Brain microvascular endothelial cell (primary cell): ENCODE measurements at regions not wholly inside any gene's neighbourhood (a gene's known extent, or its start where the extent isn't known, plus 50 kb on each side); places are given as distances from the start of the nearest gene placed in this dataset.

Source experiments
- DNase-seq: peaks from one replicate; pipeline ENCODE4 v3.0.0-alpha.2; 2020
- H3K27ac ChIP-seq: fragments of 250-450 bp; sonication (Bioruptor Pico); 2 replicates; pipeline ENCODE4 v1.5.1; 2020; ENCODE audit warnings: mild to moderate bottlenecking, moderate library complexity
- H3K27me3 ChIP-seq: fragments of 250-450 bp; sonication (Bioruptor Pico); replicated peaks from 2 replicates; pipeline ENCODE4 v1.5.1; 2020; ENCODE audit warnings: mild to moderate bottlenecking
- H3K36me3 ChIP-seq: fragments of 250-450 bp; sonication (Bioruptor Pico); replicated peaks from 2 replicates; pipeline ENCODE4 v1.5.1; 2020; ENCODE audit warnings: mild to moderate bottlenecking
- H3K4me3 ChIP-seq: 2 replicates; pipeline ENCODE4 v1.5.1; 2011; ENCODE audit warnings: low read depth, mild to moderate bottlenecking, control low read depth, low read length, moderate library complexity
- in situ Hi-C: cut with HindIII; loops from 2 replicates; pipeline ENCODE4 v1.10.0; 2017; ENCODE audit warnings: low sequenced_read_pairs, low pct_ligation_motif_present
- TF ChIP-seq, protein P1 (sequence below): IDR thresholded peaks from 2 replicates; pipeline ENCODE4 v1.5.1; 2011; ENCODE audit warnings: low read depth, mild to moderate bottlenecking, moderate library complexity, low read length, control low read depth, inconsistent platforms; ENCODE audit errors: missing control alignments

DNA sequence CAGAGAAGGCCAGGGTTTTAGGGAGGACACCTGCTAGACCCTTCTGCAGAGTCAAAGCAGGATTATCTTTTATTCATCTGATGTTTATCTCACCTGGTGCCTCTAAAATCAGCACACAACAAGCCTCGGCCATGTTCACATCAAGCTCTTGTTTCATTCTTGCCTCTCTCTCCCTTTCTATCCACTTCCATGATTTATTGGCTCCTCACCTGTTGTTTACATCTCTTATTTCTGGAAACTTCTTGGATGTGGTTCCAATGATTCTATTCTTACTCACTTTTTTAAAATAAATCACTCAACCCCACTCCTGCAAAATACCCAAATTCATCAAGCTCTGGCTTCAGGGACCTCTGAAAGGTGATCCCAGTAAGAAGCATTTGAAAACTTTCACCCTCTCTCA lies 407.0 kb upstream of the KLF4 start:
- H3K4me3 ChIP-seq, result no peak overlapping the region
- no peaks in the 10 kb centered on the region for H3K27me3 ChIP-seq
- DNase-seq, result no peak
- H3K36me3 ChIP-seq, result no peaks in the 10 kb centered on the region
- TF ChIP-seq, protein P1, sequence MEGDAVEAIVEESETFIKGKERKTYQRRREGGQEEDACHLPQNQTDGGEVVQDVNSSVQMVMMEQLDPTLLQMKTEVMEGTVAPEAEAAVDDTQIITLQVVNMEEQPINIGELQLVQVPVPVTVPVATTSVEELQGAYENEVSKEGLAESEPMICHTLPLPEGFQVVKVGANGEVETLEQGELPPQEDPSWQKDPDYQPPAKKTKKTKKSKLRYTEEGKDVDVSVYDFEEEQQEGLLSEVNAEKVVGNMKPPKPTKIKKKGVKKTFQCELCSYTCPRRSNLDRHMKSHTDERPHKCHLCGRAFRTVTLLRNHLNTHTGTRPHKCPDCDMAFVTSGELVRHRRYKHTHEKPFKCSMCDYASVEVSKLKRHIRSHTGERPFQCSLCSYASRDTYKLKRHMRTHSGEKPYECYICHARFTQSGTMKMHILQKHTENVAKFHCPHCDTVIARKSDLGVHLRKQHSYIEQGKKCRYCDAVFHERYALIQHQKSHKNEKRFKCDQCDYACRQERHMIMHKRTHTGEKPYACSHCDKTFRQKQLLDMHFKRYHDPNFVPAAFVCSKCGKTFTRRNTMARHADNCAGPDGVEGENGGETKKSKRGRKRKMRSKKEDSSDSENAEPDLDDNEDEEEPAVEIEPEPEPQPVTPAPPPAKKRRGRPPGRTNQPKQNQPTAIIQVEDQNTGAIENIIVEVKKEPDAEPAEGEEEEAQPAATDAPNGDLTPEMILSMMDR, result no peak
- no peak overlapping the region for H3K27ac ChIP-seq
- in situ Hi-C loops, result no loop called here

GRCh38 chr9:107895501-107896001 lies 406.0 kb upstream of the KLF4 start:
- Histone ChIP-seq H3K4me3 (no peak overlapping the region), H3K27ac (no peak overlapping the region), H3K27me3 (no peaks in the 10 kb centered on the region), H3K36me3 (no peaks in the 10 kb centered on the region)
- TF ChIP-seq, protein P1, result no peak
- DNase-seq, result no peak
- in situ Hi-C loops, result no loop called here

DNA sequence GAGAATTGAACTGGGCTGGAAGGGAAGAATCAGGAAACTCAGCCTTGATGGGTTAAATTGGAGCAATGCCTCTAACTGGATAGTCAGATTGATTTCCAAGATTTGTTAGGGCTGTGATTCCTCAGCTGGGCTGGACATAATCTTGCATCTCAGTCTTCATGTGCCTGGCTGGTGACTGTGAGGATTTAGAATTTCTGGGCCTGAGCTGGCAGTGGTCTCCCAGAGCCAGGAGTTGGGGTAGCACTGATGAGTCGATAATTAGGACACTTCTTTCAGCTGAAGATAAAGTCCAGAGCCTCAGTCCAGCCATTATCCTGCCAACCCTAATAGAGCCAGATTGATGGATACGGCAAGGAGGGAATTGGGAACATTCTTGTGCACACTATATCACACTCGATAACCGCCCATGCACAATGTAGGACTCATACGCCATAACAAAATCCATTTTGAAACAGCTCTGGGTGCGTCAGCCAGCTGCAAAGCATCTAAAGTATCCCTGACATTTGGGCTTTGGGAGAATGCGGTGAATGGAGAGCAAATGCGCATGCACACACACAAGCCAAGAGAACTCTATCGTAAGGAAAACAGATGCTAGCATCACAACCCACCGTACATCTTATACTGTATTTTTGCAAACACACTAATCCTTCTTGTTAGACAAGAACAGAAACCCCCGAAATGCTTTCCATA lies 405.1 kb upstream of the KLF4 start:
- TF ChIP-seq, protein P1, result no peak
- H3K36me3 ChIP-seq, result no peaks in the 10 kb centered on the region
- DNase-seq, result no peak
- H3K27me3 ChIP-seq, result no peaks in the 10 kb centered on the region
- no peak overlapping the region for H3K4me3 ChIP-seq
- in situ Hi-C loops, result no loop called here
- H3K27ac ChIP-seq, result no peak overlapping the region

- in situ Hi-C loops, result no loop called here
- H3K36me3 ChIP-seq, result no peaks in the 10 kb centered on the region
- no peak overlapping the region for H3K4me3 ChIP-seq
- no peaks in the 10 kb centered on the region for H3K27me3 ChIP-seq
- TF ChIP-seq, protein P1, result no peak
- DNase-seq, result no peak
- no peak overlapping the region for H3K27ac ChIP-seq
These were observed 401.4 kb upstream of the KLF4 start for GRCh38 chr9:107890921-107891465.

GRCh38 chr9:107888773-107889227 lies 399.2 kb upstream of the KLF4 start:
- Histone ChIP-seq H3K4me3 (no peak overlapping the region), H3K27ac (no peak overlapping the region), H3K27me3 (no peaks in the 10 kb centered on the region), H3K36me3 (no peaks in the 10 kb centered on the region)
- no peak for DNase-seq
- in situ Hi-C loops, result no loop called here
- TF ChIP-seq, protein P1, result no peak
